OCI-LY3 (cell line): ENCODE measurements at regions not wholly inside any gene's neighbourhood (a gene's known extent, or its start where the extent isn't known, plus 50 kb on each side); places are given as distances from the start of the nearest gene placed in this dataset.

Experiments used
- H2AFZ ChIP-seq: fragments of 200-600, 300-600 bp; shearing (Covaris generic); 2 replicates; pipeline ENCODE4 v1.6.0; 2014; ENCODE audit warnings: antibody characterized with exemption, low read depth, low read length
- H3K27ac ChIP-seq: fragments of 200-600, 300-600 bp; sonication (generic); 2 replicates; pipeline ENCODE4 v1.5.1; 2014; ENCODE audit warnings: mild to moderate bottlenecking, low read length, moderate library complexity, mixed read lengths
- H3K27me3 ChIP-seq: fragments of 200-600, 300-600 bp; sonication (generic); 2 replicates; pipeline ENCODE4 v1.6.1; 2014; ENCODE audit warnings: low read depth, low read length, mixed read lengths
- H3K36me3 ChIP-seq: fragments of 200-600, 300-600 bp; sonication (generic); replicated peaks from 2 replicates; pipeline ENCODE3; 2014; ENCODE audit warnings: low read depth, low read length, mixed read lengths
- H3K4me1 ChIP-seq: fragments of 300-600, 200-600 bp; sonication (generic); 2 replicates; pipeline ENCODE4 v1.6.1; 2014; ENCODE audit warnings: low read length, mixed read lengths
- H3K4me2 ChIP-seq: fragments of 200-600, 300-600 bp; sonication (generic); 2 replicates; pipeline ENCODE4 v1.6.1; 2014; ENCODE audit warnings: low read length, mixed read lengths
- H3K4me3 ChIP-seq: fragments of 300-600, 200-600 bp; sonication (generic); 2 replicates; pipeline ENCODE4 v1.5.1; 2014; ENCODE audit warnings: antibody characterized with exemption, mild to moderate bottlenecking, low read length, moderate library complexity
- H3K79me2 ChIP-seq: fragments of 300-600, 200-600 bp; shearing (Covaris generic); 2 replicates; pipeline ENCODE4 v1.6.1; 2014; ENCODE audit warnings: mild to moderate bottlenecking, low read length, mixed read lengths
- H3K9ac ChIP-seq: fragments of 300-600, 200-600 bp; shearing (Covaris generic); 2 replicates; pipeline ENCODE4 v1.6.0; 2014; ENCODE audit warnings: mild to moderate bottlenecking, low read length, moderate library complexity
- H3K9me3 ChIP-seq: fragments of 200-600, 300-600 bp; shearing (Covaris generic); 2 replicates; pipeline ENCODE4 v1.6.1; 2014; ENCODE audit warnings: low read length, mixed read lengths; ENCODE audit not compliant: insufficient read depth
- H4K20me1 ChIP-seq: fragments of 200-600, 300-600 bp; sonication (generic); 2 replicates; pipeline ENCODE4 v1.6.1; 2016; ENCODE audit warnings: low read length, mixed read lengths; ENCODE audit not compliant: insufficient read depth
- CTCF ChIP-seq: fragments of 200-600, 300-600 bp; sonication (generic); IDR thresholded peaks from 2 replicates; pipeline ENCODE4 v1.5.1; 2014; ENCODE audit warnings: antibody characterized with exemption, low read length, low read depth
- EZH2phosphoT487 ChIP-seq: fragments of 200-600 bp; shearing (Covaris generic); IDR thresholded peaks from 2 replicates; pipeline ENCODE4 v1.6.1; 2018; ENCODE audit warnings: antibody characterized with exemption, mixed run types, low read depth

GRCh38 chr6:16961577-16961976 is 140.3 kb upstream of the STMND1 start:
- Histone ChIP-seq H2AFZ (no peak overlapping the region), H3K4me1 (no peaks in the 10 kb centered on the region)
- TF ChIP-seq CTCF (no peak), EZH2phosphoT487 (no peak)

GRCh38 chr6:16959789-16960188 is 142.1 kb upstream of the STMND1 start:
- Histone ChIP-seq H2AFZ (no peak overlapping the region), H3K4me1 (no peaks in the 10 kb centered on the region), H3K4me2 (no peak overlapping the region), H4K20me1 (no peaks in the 10 kb centered on the region), H3K27me3 (no peaks in the 10 kb centered on the region), H3K9ac (no peak overlapping the region), H3K4me3 (no peak overlapping the region), H3K9me3 (no peaks in the 10 kb centered on the region), H3K27ac (no peak overlapping the region), H3K79me2 (no peaks in the 10 kb centered on the region), H3K36me3 (no peaks in the 10 kb centered on the region)
- TF ChIP-seq EZH2phosphoT487 (no peak), CTCF (no peak)

More at GRCh38 chr6:16961577-16961976, 140.3 kb upstream of the STMND1 start:
- H3K9me3 ChIP-seq, result no peaks in the 10 kb centered on the region
- H3K4me3 ChIP-seq, result no peak overlapping the region
- H3K36me3 ChIP-seq, result no peaks in the 10 kb centered on the region
- H4K20me1 ChIP-seq, result no peaks in the 10 kb centered on the region
- H3K9ac ChIP-seq, result no peak overlapping the region
- H3K27ac ChIP-seq, result no peak overlapping the region
- no peaks in the 10 kb centered on the region for H3K79me2 ChIP-seq
- H3K4me2 ChIP-seq, result no peak overlapping the region
- no peaks in the 10 kb centered on the region for H3K27me3 ChIP-seq

GRCh38 chr6:16956361-16956760 is 145.5 kb upstream of the STMND1 start:
- Histone ChIP-seq H3K36me3 (no peaks in the 10 kb centered on the region), H3K9me3 (no peaks in the 10 kb centered on the region), H3K4me1 (no peaks in the 10 kb centered on the region), H3K4me2 (no peak overlapping the region), H3K27ac (no peak overlapping the region), H3K4me3 (no peak overlapping the region), H3K27me3 (peaks cover 5% of the 10 kb centered on the region; the same call in 1 of the 2 replicates), H3K79me2 (no peaks in the 10 kb centered on the region), H4K20me1 (no peaks in the 10 kb centered on the region), H2AFZ (no peak overlapping the region), H3K9ac (no peak overlapping the region)
- TF ChIP-seq CTCF (no peak), EZH2phosphoT487 (no peak)

GRCh38 chr6:16955899-16956298 is 146.0 kb upstream of the STMND1 start:
- no peak overlapping the region for H3K27ac ChIP-seq
- H3K36me3 ChIP-seq, result no peaks in the 10 kb centered on the region
- no peaks in the 10 kb centered on the region for H3K9me3 ChIP-seq
- no peak overlapping the region for H3K4me2 ChIP-seq
- H3K9ac ChIP-seq, result no peak overlapping the region
- no peaks in the 10 kb centered on the region for H4K20me1 ChIP-seq
- H3K4me3 ChIP-seq, result no peak overlapping the region
- TF ChIP-seq EZH2phosphoT487, result no peak
- no peak for TF ChIP-seq CTCF
- H3K4me1 ChIP-seq, result no peaks in the 10 kb centered on the region
- no peaks in the 10 kb centered on the region for H3K79me2 ChIP-seq
- H3K27me3 ChIP-seq, result peaks cover 5% of the 10 kb centered on the region; the same call in 1 of the 2 replicates
- no peak overlapping the region for H2AFZ ChIP-seq
